ENCODE measurements at regions not wholly inside any gene's neighbourhood (a gene's known extent, or its start where the extent isn't known, plus 50 kb on each side); places are given as distances from the start of the nearest gene placed in this dataset.

- Histone ChIP-seq H3K36me3 (no peaks in the 10 kb centered on the region), H3K27ac (no peak overlapping the region), H3K4me3 (no peak overlapping the region), H3K27me3 (no peaks in the 10 kb centered on the region), H3K9me3 (ENCODE audit: low read depth) (no peaks in the 10 kb centered on the region), H3K4me1 (ENCODE audit: low read depth) (no peaks in the 10 kb centered on the region)
- no peak for TF ChIP-seq CTCF (IDR thresholded peaks at IDR 0.05; ENCODE audit: low read depth, low read length)
- DNase-seq (ENCODE audit: low read depth in 1 of 2, low spot score in 1 of 2), result no peak
These were observed 1454.3 kb downstream of the MAT2B start for GRCh38 chr5:164959761-164960160.

GRCh38 chr5:164962329-164962961 is 1457.0 kb downstream of the MAT2B start:
- no peaks in the 10 kb centered on the region for H3K36me3 ChIP-seq
- no peak for TF ChIP-seq CTCF (IDR thresholded peaks at IDR 0.05; ENCODE audit: low read depth, low read length)
- DNase-seq (ENCODE audit: low read depth in 1 of 2, low spot score in 1 of 2), result no peak

GRCh38 chr5:164966611-164967010 is 1461.2 kb downstream of the MAT2B start:
- no peak for DNase-seq (ENCODE audit: low read depth in 1 of 2, low spot score in 1 of 2)
- no peaks in the 10 kb centered on the region for H3K4me1 ChIP-seq (ENCODE audit: low read depth)
- no peak for TF ChIP-seq CTCF (IDR thresholded peaks at IDR 0.05; ENCODE audit: low read depth, low read length)
- no peaks in the 10 kb centered on the region for H3K9me3 ChIP-seq (ENCODE audit: low read depth)
- no peak overlapping the region for H3K27ac ChIP-seq
- no peak overlapping the region for H3K4me3 ChIP-seq
- no peaks in the 10 kb centered on the region for H3K36me3 ChIP-seq
- no peaks in the 10 kb centered on the region for H3K27me3 ChIP-seq

More at GRCh38 chr5:164962329-164962961, 1457.0 kb downstream of the MAT2B start:
- H3K27me3 ChIP-seq, result no peaks in the 10 kb centered on the region
- H3K9me3 ChIP-seq (ENCODE audit: low read depth), result no peaks in the 10 kb centered on the region
- no peaks in the 10 kb centered on the region for H3K4me1 ChIP-seq (ENCODE audit: low read depth)
- H3K27ac ChIP-seq, result no peak overlapping the region
- H3K4me3 ChIP-seq, result no peak overlapping the region

GRCh38 chr5:164967354-164967753 is 1461.9 kb downstream of the MAT2B start:
- H3K4me1 ChIP-seq (ENCODE audit: low read depth), result no peaks in the 10 kb centered on the region
- H3K4me3 ChIP-seq, result no peak overlapping the region
- no peaks in the 10 kb centered on the region for H3K9me3 ChIP-seq (ENCODE audit: low read depth)
- no peak for DNase-seq (ENCODE audit: low read depth in 1 of 2, low spot score in 1 of 2)
- H3K27me3 ChIP-seq, result no peaks in the 10 kb centered on the region
- no peak overlapping the region for H3K27ac ChIP-seq
- H3K36me3 ChIP-seq, result no peaks in the 10 kb centered on the region
- TF ChIP-seq CTCF (IDR thresholded peaks at IDR 0.05; ENCODE audit: low read depth, low read length), result no peak

GRCh38 chr5:164972973-164973372 is 1467.6 kb downstream of the MAT2B start:
- Histone ChIP-seq H3K36me3 (no peaks in the 10 kb centered on the region), H3K4me1 (ENCODE audit: low read depth) (no peaks in the 10 kb centered on the region), H3K27ac (no peak overlapping the region), H3K4me3 (no peak overlapping the region), H3K27me3 (no peaks in the 10 kb centered on the region), H3K9me3 (ENCODE audit: low read depth) (no peaks in the 10 kb centered on the region)
- no peak for TF ChIP-seq CTCF (IDR thresholded peaks at IDR 0.05; ENCODE audit: low read depth, low read length)
- no peak for DNase-seq (ENCODE audit: low read depth in 1 of 2, low spot score in 1 of 2)

Measured in cardiac muscle cell (in vitro differentiated cells and primary cell).